Stimulated activated CD8-positive, alpha-beta memory T cell treated with anti-CD3 and anti-CD28 coated beads, Interleukin-4, amount 100 ng/mL, for 4 hours (primary cell): ENCODE measurements at regions not wholly inside any gene's neighbourhood (a gene's known extent, or its start where the extent isn't known, plus 50 kb on each side); places are given as distances from the start of the nearest gene placed in this dataset.

Experiments
- DNase-seq, 2 donors: peaks; one replicate each; pipeline ENCODE4 v3.0.0-alpha.2; 2020; ENCODE audit warnings: low read depth in 2 of 2, low spot score in 1 of 2

DNA sequence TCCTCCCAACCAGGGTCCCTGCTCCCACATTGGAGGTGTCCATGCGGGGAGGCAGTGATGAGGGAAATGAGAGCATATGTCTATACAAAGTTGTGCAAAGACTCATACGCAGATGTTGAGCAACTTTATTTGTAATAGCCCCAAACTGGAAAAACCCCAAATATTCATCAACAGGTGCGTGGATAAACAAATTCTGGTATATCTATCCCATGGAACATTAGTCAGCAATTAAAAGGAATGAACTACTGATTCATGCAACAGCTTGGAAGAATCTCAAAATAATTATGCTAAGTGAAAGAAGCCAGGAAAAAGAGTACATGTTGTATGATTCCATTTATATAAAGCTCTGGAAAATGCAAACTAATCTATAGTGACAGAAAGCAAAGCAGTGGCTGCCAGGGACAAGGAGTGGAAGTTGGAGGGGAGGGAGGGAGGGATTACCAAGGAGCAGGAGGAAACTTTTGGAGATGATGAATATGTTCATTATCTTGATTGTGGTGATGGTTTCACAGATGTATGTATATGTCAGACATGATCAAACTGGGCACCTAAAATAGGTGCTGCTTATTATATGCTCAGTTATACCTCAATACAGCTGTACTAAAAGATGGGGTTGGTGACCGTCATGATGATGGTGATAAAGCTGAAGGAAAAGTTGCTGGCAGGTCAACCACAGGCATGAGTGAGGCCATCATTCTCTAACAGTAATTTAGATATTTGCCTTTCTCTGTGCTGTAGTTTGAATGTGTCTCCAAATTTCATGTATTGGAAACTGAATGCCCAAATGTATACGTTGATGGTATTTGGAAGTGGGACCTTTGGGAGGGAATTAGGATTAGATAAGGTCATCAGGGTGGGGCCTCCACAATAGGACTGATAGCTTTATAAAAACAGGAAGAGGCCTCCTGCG is 270.9 kb downstream of the CYP26B1 start:
- DNase-seq, result no peak

DNA sequence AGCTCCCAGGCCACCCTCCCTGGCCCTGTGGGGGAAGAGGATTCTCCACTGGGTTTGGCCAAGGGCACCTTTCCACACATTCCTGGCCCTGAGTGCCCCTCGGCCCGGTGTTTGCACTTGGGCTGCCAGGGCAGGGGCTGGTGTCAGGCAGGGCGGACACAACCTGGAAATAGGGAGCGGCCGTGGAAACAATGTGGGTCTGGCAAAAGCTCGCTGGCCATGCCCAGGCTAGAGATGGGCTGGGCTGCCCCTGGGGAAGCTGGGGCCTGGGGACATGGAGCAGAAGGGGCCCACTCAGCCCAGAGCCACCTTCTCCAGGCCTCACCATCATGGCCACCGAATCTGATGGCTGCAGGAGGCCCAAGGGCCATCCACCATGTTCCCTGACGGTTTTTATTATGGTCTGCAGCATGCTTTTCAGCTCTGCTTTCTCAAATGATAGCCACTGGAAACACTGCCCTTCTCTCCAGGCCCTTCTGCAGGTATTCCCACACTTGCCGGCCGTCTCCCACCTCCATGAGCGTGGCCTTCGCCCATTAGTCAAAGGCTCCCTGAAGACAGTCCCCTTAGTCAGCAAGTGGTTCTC is 275.1 kb downstream of the CYP26B1 start:
- no peak for DNase-seq

DNA sequence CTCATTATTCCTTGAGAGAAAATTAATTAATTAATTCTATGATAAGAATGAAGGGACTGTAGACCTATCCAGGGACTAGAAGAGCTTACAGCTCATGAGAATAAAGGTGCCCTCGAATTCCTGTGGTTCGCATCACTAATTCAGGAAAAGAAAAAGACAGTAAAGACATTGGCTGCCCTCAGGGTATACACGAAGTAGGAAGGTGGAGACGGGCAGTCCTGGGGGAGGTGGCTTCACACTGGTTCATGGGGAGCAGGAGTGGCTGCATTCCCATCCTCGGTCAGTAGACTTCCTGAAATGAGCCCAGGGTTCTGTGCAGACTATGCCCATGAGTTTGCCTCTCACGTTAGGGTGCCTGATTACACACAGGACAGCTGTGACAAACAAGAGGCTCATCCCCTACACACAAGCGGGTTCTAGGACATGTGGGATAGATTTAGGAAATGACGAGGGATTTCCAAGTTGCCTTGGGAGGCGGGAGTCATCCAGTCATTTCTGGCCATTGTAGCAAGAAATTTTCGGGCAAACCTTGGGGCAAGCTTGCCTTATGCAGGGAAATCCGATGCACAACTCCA is 282.2 kb downstream of the CYP26B1 start:
- DNase-seq, result no peak

DNA sequence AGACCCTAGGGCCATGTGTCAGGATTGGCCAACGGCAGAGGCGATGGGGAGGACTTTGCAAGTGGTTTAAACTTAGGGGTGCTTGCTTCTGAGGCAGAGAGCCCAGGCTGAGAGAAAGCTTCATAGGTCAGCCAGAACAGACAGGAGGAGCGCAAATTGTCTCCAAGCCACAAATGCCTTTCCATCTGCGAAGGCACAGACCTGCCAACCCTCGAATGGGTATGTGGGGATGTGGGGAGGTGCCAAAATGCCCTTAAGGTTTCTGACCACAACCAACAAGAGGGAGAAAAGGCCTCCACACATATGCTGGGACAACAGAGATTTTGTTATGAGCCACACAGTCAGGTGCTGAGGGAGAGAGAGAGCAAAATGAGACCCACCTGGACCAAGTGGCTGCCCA is 283.6 kb downstream of the CYP26B1 start:
- DNase-seq, result no peak

DNA sequence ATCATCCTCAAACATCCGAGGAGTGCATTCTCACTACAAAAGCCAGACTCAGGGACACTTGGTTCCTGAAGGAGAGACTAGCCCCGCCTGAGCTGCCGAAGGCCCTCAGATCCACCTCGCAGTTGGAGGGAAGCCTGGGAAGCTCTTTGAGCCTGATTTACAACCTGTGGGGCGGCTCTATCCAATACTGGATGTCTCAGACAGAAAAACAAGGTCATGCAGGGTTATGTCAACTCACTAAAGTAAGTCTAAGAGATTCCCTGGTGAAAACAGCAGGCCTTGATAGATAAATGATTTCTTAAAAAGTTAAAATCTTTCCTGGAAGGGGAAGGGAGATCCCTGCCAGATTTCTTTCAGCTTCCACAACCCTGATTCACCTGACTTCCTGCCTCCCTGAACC is 284.3 kb downstream of the CYP26B1 start:
- DNase-seq, result no peak

DNA sequence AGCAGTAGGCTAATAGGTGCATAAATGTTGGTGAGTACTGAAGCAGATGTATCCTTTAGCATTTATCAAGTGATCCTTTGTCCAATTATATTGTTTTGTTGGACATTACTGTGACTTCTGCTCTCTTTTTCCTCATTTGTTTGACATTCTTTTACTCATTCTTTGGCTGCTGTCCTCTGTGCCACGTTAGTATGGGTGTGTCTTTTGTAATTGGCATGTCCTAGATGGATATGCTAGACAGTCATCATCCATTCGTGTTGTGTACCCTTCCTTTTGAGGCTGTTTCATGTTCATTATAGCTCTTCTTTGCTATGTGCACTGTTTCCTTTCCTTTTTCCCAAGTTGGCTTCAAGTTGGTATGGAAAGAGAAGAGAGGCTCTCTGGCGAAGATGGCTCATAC is 284.7 kb downstream of the CYP26B1 start:
- no peak for DNase-seq

DNA sequence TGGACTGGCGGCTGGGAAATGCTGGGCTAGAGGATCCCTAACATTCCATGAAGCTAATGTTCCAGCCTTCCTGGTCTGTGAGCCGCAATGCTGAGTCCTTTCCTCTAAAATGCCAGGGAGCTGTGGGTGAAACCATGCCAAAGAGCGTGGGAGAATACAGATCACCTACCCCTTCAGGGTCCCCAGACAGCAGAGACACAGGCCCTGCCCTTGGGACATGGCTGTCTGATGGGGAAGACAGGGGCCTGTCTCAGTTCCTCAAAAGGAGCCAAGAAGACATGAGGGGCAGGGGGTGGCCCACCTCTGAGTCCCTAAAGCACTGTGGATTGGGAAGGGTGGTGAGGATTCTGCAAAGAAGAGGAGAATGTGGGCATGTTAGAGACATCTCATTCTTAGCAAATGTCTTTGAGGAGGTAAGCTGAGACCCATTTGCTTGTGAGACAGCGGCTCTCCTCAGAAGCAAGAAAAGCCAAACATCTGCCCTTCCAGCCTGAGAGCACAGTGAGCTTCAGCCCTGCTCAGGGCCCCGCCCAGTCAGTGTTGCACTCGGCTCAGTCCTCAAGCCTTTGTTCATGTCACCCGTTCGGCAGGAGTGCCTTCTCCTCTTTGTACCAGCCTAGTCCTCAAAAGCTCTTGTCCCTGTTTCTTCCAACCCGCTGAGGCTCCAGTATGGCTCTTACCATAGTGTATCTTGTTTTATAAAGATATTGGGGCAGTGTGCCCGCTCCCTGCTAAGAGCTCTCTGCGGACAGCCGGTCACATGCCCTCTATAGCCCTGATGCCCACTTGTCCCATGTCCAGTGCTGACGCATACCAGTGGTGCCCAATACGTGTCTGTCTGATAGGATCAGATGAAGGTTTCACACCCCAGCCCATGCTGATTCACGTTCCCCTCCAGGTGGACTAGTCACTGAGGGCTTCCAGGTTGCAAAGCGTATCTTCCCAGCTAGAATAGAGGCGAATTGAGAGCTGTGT is 286.2 kb downstream of the CYP26B1 start:
- no peak for DNase-seq

DNA sequence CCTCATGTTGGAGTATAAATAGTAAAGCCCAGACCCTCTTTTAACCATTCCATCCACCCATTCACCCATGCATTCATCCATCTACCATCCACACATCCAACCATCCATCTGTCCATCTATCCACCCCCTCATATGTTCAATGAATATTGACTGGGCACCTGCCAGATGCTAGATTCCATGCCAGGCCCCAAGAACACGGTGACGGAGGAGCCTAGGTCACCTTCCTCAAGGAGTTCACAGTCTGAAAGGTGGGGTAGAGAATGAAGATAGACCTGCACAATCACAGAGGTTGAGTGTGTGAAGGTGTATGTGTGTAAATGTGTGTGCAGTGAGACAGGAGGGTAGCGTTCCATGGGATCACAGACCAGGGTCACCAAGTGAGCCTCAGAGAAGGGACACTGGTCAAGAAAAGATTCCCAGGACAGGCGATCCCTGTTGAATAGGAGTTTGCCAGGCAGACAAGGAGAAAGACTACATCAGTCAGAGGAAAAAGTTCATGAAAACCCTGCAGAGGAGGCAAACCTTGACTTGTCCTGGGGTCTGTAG is 287.2 kb downstream of the CYP26B1 start:
- no peak for DNase-seq

DNA sequence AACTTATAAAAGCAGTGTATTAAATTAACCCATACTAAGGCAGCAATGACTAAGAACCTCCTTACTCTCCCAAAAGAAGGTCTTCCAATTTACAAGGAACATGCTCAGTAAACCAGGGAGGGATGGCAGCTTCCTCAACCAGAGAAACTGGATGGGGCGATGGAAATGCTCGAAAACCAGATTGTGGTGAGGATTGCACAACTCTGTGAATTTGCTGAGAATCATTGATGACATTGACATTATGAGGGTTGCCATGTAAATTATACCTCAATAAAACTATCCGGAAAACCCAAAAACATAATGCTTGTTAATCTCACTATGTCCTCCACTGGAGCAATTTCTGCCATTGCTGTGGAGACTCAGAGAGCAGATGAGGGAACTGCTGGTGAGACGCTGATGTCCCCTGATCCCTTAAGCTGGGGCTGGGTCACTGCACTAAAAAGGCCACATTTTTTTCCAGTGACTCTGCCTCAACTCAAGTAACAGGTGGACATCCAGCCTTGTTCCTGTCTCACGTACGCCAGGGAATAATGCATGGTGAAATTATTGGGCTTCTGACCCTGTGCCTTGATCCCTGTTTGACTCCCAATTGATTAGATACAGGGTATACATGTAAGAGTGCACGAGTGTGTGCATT is 288.3 kb downstream of the CYP26B1 start:
- no peak for DNase-seq

DNA sequence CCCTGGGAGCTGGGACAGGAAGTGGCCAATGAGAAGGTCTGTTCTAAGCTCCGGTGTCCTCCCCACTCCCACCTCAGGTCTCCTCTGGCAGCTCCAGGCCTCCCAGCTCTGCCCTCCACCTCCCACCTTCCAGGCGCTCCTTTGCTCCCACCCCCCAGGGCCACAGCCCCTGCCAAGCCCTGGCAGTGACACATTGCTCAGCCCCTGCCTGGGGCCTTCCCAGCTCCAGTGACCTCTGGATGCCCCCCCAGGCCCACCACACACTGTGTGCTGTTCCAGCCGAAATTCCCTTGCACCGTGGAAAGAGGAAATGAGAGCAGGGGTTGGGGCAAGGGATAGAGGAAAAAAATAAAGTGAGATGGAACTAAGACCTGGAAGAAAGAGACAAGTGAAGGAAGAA is 289.6 kb downstream of the CYP26B1 start:
- DNase-seq, result no peak

DNA sequence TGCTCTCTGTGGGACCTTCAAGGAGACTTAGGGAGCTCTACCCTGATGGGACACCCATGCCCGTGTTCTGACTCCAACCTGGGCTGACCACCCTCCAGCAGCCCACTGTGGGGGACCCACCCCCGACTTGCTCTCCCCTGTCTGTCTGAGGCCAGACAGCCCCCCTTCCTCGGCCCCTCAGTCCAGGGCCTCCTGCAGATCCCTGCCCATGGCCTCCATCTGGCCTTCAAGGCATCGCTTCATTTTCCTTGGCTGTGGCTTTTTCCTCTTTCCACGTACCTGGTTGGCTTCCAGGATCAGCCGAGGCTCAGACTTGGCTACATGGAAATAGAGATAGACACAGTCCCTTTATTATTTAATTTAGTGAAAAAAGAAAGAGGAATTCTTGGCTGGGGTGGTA is 290.0 kb downstream of the CYP26B1 start:
- no peak for DNase-seq

DNA sequence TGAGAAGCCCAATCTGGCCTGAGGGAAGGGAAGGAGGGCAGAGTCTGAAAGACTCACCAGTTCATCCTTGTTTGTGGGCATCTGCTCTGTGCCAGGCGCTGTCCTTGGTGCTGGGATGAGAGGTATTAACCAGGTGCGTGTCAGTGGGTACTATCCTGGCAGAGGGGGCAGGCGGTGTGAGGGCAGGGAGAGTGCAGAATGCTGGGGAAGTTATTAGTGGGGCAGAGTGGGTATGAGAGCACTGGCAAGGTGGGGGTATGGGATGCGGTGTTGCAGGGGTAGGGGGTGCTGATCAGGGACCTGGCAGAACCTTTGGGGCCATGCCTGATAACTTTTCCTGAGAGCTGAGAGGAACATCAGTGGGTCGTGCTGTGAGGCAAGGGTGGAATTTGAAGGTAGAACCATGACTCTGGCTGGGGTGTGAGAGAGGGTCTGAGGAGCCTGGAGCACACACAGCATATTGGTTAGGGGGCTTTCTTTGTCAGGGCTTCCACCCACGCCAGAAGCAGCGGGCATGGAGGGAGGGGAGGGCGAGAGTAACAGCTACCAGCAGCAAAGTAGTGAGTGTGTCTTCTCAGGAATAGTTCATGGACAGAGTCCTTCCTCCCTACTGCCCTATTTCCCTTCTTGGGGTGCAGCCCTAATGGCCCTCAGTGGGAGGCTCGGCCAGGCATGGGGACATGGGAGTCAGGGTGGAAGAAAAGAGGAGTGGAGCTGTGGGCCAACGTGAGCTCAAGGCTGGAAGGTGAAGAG is 290.7 kb downstream of the CYP26B1 start:
- DNase-seq, result no peak

DNA sequence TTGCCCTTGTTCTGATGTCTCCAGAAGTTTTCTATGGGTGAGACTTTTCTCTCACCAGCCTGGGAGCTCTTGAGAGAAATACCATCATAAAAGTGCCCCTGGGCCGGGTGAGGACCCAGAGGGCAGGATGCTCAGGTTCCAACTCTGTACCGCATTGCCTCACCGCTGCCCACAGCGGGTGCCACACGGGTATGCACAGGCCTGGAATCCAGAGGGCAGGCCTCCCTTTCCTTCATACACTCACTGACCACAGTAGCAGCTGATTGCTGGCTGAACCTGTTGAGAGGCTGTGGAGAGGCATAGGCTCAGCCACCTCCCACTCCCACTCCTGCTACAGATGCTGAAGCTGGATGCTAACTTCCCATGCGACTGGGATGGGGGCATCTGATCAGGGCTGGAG is 293.8 kb downstream of the CYP26B1 start:
- DNase-seq, result no peak

DNA sequence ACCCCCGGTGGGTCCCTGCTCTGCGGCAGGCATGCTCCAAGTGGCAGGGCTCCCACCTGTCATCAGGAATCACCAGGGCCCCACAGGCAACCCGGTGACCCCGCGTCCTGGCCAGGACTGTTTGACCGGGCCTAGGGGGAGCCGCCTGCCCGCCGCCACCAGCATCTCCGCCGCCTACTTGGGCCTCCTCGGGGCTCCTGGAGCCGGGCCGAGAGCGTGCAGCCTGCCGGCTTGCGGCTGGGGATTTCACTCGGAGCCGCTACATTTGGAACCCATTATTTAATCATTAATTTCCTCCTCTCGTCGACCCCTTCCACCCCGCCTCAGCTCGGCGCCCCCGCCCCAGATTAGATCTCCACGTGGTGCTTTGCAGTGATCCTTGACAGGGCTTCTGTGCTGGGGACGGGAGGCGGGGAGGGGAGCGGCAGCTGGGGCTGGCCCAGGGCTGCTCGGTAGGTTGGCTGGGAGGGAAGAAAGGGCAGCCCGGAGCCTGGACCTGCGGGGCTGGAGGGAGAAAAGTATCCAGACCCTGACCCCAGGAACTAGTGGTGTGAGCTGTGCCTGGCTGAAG is 295.4 kb downstream of the CYP26B1 start:
- DNase-seq, result no peak

DNA sequence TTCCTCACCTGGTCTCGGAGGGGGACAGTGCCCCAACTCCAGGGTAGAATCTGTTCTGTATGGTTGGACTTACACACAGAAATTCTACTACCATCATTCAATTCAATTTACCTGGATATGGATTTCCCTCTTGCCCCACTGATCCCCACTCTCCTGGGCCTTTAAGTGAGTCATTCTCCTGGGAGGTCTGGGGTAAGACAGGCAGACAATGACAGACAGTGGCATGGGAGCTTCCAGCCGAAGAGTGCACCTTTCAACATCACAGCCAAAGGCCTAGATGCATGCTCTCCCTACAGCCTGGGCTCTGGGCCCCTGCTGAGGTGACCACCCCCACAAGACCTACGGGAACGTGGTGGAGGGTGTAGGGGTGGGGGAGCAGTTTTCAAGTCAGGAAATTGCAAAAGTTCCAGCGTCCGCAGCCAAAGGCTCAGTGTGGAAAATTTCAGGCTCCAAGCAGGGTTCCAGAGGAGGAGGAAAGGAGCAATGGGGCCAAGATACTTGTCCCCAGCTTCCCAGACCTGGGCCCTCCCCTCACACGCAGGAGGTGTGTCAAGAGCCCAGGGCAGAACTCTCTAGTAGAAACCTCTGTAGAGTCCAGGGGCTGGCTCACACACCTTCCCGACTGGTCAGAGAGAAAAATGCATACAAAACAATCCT is 296.4 kb downstream of the CYP26B1 start:
- DNase-seq, result no peak

DNA sequence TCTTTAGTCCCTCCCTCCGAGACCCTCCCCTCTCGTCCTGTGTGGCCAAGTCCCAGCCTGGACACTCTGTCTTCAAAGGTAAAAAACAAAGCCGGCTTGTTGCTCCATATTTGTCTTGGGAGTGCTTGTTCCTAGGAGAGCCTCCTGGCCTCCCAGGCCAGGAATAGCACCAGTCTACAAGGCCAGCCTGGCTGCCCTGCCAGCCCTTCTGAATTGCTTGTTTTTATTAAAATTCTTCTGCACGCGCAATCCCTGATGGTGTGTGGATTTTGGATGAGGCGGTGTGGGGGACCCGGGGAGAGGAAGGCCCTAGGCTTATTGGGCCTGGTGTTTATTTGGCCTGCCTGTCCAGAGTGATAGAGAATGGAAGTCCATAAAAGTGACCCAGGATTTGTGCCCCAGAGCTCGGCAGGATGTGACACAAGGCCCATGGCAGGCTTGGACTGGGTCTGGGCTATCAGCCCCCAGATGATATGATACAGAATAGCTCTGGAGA is 297.3 kb downstream of the CYP26B1 start:
- DNase-seq, result no peak

DNA sequence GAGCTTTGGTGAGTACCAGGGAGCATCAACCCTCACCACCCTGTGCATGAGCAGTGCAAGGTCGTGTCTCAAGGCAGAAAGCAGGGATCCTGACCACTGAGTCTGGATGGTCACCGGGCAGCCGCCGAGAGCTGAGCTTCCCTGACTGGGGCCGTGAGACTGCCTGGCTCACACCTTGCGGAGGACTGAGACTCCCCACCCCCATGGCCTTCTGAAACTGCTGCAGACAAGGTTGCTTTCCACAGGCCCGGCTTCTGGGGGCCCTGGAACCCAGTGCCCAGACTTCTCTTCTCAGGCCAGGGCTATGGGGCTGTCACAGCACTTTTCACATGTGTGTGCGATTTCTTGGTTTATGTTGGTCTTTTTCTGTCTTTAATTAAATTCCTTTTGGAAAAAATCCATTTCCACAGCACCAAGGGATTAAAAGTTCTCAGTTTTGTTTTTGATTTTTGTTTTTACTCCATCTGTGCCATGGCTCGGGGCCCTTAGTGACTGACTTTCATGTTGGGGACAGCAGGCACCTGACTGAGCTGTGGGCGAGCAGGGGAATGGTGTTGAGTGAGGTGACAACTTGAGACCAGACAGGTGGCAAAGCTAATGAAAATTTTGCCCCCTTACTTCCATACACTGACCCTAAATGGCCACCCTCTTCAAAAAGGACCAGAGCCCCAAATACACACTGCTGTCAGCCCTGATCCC is 297.9 kb downstream of the CYP26B1 start:
- DNase-seq, result no peak

DNA sequence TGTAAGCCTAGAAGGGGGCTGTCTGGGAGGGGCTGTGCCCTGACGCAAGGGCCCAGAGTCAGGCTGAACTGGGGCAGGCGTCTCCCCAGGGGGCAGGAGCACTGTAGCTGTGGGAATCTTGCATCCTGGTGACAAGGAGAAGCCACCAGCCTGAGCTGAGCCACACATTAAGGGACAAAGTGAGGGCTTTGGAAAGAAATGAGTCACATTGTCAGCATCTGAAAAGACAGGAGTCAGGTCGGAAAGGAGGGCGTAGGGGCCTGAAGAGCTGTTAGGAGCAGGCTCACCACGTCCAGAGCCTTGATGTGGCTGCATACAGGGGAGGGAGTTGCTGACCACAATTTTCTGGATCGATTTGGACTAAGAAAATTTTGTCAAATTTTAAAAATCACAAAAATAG is 298.6 kb downstream of the CYP26B1 start:
- DNase-seq, result no peak
